Testis (tissue), 2 donors: ENCODE measurements at regions not wholly inside any gene's neighbourhood (a gene's known extent, or its start where the extent isn't known, plus 50 kb on each side); places are given as distances from the start of the nearest gene placed in this dataset.

Experiments
- DNase-seq: peaks from one replicate; pipeline ENCODE4 v3.0.0-alpha.2; 2019
- H3K27ac ChIP-seq, 2 donors: fragments of 200-600 bp; sonication (generic); one replicate each; pipeline ENCODE4 v1.5.1; 2019
- H3K27me3 ChIP-seq: fragments of 200-600 bp; sonication (generic); one replicate; pipeline ENCODE4 v1.5.1; 2019
- H3K36me3 ChIP-seq: fragments of 200-600 bp; sonication (generic); one replicate; pipeline ENCODE4 v1.5.1; 2017; ENCODE audit warnings: low read depth; ENCODE audit errors: missing control alignments
- H3K4me1 ChIP-seq: fragments of 200-600 bp; sonication (generic); one replicate; pipeline ENCODE4 v1.5.1; 2019
- H3K4me3 ChIP-seq, 2 donors: fragments of 200-600 bp; sonication (generic); one replicate each; pipeline ENCODE4 v1.5.1; 2017 to 2019
- H3K9me3 ChIP-seq: fragments of 200-600 bp; sonication (generic); one replicate; pipeline ENCODE4 v1.5.1; 2017
- CTCF ChIP-seq, 3 experiments: fragments of 450-650 bp in 2 of 3; fragments of 200-600 bp in 1 of 3; sonication (generic) in 1 of 3; IDR thresholded peaks; one replicate each; pipeline ENCODE4 v1.5.1; 2016 to 2019; ENCODE audit warnings: antibody characterized with exemption in 3 of 3, mild to moderate bottlenecking in 2 of 3, moderate library complexity in 1 of 3
- POLR2A ChIP-seq: fragments of 450-650 bp; IDR thresholded peaks from one replicate; pipeline ENCODE4 v1.6.1; 2017; ENCODE audit warnings: antibody characterized with exemption, mild to moderate bottlenecking, moderate library complexity
- WGBS, 2 donors: methylation state at CpG; one replicate each; pipeline ENCODE4 v1.1.5; 2018; 5-methylcytosine and 5-hydroxymethylcytosine counted together
- intact Hi-C: fragments of 100-400 bp; cut with DNase I; formaldehyde crosslinking; loops from one replicate; pipeline ENCODE4 v1.15.1; 2023; ENCODE audit warnings: low total_unique reads

GRCh38 chr3:66809595-66809958 lies 188.5 kb upstream of the KBTBD8 start:
- 34 to 37% methylated on average over 4 of the region's 4 CpGs for WGBS, 2 donors
- Histone ChIP-seq H3K4me1 (peaks cover 13% of the 10 kb centered on the region), H3K9me3 (no peaks in the 10 kb centered on the region), H3K27ac (no peak overlapping the region), H3K4me3 (no peak overlapping the region), H3K27me3 (no peaks in the 10 kb centered on the region), H3K36me3 (no peaks in the 10 kb centered on the region)
- no peak for TF ChIP-seq CTCF (IDR thresholded peaks at IDR 0.05)
- no peak for TF ChIP-seq POLR2A
- intact Hi-C loops, result no loop called here
- DNase-seq, result peak; percentile 48

DNA sequence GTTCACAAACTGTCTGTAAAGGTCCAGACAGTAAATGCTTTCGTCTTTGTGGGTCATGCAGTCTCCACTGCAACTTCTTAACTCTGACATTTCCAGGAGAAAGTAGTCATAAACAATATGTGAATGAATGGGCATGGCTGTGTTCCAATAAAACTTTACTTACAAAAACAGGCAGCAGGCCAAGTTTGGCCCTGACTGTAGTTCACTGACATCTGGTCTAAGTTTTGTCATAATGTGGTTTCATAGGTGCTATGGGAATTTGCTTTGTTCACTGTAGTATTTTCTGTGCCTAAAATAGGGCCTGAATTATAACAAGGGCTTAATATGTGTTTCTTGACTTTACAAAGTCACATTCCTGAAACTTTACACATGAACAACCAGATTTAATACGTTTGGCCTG lies 186.0 kb upstream of the KBTBD8 start:
- TF ChIP-seq CTCF (IDR thresholded peaks at IDR 0.05) (no peak), POLR2A (no peak)
- WGBS, 2 donors, result 76 to 87% methylated on average over 2 of the region's 2 CpGs
- no peak overlapping the region for H3K27ac ChIP-seq
- intact Hi-C loops, result loop anchor here (10.0 kb wide), 2 partner anchors 407 to 527 kb away; no protein-coding TSS in a partner anchor
- no peak for DNase-seq
- H3K4me3 ChIP-seq, result no peak overlapping the region
- H3K36me3 ChIP-seq, result no peaks in the 10 kb centered on the region
- peaks cover 13% of the 10 kb centered on the region for H3K4me1 ChIP-seq
- H3K27me3 ChIP-seq, result no peaks in the 10 kb centered on the region
- H3K9me3 ChIP-seq, result no peaks in the 10 kb centered on the region

GRCh38 chr3:66812741-66813140 lies 185.4 kb upstream of the KBTBD8 start:
- Histone ChIP-seq H3K27me3 (no peaks in the 10 kb centered on the region), H3K4me1 (peaks cover 13% of the 10 kb centered on the region), H3K9me3 (no peaks in the 10 kb centered on the region), H3K4me3 (no peak overlapping the region), H3K36me3 (no peaks in the 10 kb centered on the region), H3K27ac (no peak overlapping the region)
- intact Hi-C loops, result loop anchor here (10.0 kb wide), 2 partner anchors 408 to 528 kb away; no protein-coding TSS in a partner anchor
- WGBS, 2 donors, result 100% methylated on average over 1 of the region's 1 CpG
- no peak for DNase-seq
- TF ChIP-seq CTCF (IDR thresholded peaks at IDR 0.05) (no peak), POLR2A (no peak)

DNA sequence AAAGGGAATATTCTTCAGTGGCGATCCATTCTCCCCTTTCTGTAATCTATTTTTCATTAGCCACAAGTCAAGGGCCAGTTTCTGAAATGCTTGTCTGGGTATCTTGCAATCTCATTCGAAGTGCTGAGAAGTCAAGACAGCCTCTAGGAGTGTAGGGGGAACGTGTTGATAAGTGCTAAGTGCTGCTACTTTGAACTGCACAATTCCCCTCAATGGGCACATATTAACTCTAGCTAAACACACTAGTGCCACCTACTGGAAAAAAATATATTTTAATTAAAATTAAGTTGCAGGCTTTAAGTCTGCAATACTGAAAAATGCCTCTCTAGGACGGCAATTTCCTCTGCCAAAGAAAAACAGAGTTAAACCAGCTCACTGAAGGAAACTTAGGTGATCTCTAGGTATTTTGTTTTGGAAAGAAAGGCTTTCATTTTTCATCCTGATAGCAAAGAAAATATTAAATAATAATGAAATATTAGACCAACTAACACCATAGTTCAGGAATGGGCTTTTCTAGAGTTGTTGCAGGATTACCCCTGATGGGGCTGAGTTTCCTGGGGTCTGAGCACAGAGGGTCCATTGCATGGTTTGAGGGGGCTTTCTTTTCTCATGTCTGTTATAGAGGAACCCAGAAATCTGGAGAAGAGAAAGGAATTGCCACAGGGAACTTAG lies 181.9 kb upstream of the KBTBD8 start:
- Histone ChIP-seq H3K4me1 (no peaks in the 10 kb centered on the region), H3K4me3 (no peak overlapping the region), H3K27ac (no peak overlapping the region), H3K27me3 (no peaks in the 10 kb centered on the region), H3K36me3 (no peaks in the 10 kb centered on the region), H3K9me3 (no peaks in the 10 kb centered on the region)
- 29 to 41% methylated on average over 4 of the region's 4 CpGs for WGBS, 2 donors
- DNase-seq, result peak; percentile 17
- intact Hi-C loops, result loop anchor here (10.0 kb wide), 2 partner anchors 411 to 531 kb away; no protein-coding TSS in a partner anchor
- TF ChIP-seq POLR2A (no peak), CTCF (IDR thresholded peaks at IDR 0.05) (peak; percentile 40 to 63 (median 45))
